ENCODE measurements at regions not wholly inside any gene's neighbourhood (a gene's known extent, or its start where the extent isn't known, plus 50 kb on each side); places are given as distances from the start of the nearest gene placed in this dataset.

GRCh38 chr4:20646287-20646686, 54.0 kb upstream of the PACRGL start:
- no peaks in the 10 kb centered on the region for H3K27me3 ChIP-seq (ENCODE audit: insufficient read depth)
- no peak overlapping the region for H3K4me3 Mint-ChIP-seq
- H3K4me1 Mint-ChIP-seq, result no peaks in the 10 kb centered on the region; the same call in 2 of the 3 replicates
- no peak for ATAC-seq
- no peak overlapping the region for H2AFZ ChIP-seq
- H3K27ac ChIP-seq (ENCODE audit: low read depth), result no peak overlapping the region
- no peaks in the 10 kb centered on the region for H3K27me3 Mint-ChIP-seq (ENCODE audit: insufficient read depth, low read depth, poor library complexity)
- no peaks in the 10 kb centered on the region for H3K4me1 ChIP-seq (ENCODE audit: insufficient read depth)
- H3F3A ChIP-seq (replicated peaks; ENCODE audit: low read depth), result no peaks in the 10 kb centered on the region
- H3K36me3 ChIP-seq (ENCODE audit: insufficient read depth), result no peaks in the 10 kb centered on the region
- H3K36me3 Mint-ChIP-seq (ENCODE audit: low read depth), result no peaks in the 10 kb centered on the region; the same call in 2 of the 3 replicates
- no peak for DNase-seq (ENCODE audit: low spot score)
- H3K79me2 ChIP-seq (replicated peaks; ENCODE audit: insufficient read depth), result no peaks in the 10 kb centered on the region
- H3K9me3 Mint-ChIP-seq, result no peaks in the 10 kb centered on the region; the same call in 1 of the 3 replicates
- TF ChIP-seq, protein P1, sequence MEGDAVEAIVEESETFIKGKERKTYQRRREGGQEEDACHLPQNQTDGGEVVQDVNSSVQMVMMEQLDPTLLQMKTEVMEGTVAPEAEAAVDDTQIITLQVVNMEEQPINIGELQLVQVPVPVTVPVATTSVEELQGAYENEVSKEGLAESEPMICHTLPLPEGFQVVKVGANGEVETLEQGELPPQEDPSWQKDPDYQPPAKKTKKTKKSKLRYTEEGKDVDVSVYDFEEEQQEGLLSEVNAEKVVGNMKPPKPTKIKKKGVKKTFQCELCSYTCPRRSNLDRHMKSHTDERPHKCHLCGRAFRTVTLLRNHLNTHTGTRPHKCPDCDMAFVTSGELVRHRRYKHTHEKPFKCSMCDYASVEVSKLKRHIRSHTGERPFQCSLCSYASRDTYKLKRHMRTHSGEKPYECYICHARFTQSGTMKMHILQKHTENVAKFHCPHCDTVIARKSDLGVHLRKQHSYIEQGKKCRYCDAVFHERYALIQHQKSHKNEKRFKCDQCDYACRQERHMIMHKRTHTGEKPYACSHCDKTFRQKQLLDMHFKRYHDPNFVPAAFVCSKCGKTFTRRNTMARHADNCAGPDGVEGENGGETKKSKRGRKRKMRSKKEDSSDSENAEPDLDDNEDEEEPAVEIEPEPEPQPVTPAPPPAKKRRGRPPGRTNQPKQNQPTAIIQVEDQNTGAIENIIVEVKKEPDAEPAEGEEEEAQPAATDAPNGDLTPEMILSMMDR (conservative IDR thresholded peaks at IDR 0.05; ENCODE audit: low read depth in 2 of 2), result no peak
- TF ChIP-seq REST (IDR thresholded peaks at IDR 0.05; ENCODE audit: unreplicated experiment), result no peak
- no peak for TF ChIP-seq ZNF114 (CRISPR knock-in tag; IDR thresholded peaks at IDR 0.05)
- TF ChIP-seq, protein P2, sequence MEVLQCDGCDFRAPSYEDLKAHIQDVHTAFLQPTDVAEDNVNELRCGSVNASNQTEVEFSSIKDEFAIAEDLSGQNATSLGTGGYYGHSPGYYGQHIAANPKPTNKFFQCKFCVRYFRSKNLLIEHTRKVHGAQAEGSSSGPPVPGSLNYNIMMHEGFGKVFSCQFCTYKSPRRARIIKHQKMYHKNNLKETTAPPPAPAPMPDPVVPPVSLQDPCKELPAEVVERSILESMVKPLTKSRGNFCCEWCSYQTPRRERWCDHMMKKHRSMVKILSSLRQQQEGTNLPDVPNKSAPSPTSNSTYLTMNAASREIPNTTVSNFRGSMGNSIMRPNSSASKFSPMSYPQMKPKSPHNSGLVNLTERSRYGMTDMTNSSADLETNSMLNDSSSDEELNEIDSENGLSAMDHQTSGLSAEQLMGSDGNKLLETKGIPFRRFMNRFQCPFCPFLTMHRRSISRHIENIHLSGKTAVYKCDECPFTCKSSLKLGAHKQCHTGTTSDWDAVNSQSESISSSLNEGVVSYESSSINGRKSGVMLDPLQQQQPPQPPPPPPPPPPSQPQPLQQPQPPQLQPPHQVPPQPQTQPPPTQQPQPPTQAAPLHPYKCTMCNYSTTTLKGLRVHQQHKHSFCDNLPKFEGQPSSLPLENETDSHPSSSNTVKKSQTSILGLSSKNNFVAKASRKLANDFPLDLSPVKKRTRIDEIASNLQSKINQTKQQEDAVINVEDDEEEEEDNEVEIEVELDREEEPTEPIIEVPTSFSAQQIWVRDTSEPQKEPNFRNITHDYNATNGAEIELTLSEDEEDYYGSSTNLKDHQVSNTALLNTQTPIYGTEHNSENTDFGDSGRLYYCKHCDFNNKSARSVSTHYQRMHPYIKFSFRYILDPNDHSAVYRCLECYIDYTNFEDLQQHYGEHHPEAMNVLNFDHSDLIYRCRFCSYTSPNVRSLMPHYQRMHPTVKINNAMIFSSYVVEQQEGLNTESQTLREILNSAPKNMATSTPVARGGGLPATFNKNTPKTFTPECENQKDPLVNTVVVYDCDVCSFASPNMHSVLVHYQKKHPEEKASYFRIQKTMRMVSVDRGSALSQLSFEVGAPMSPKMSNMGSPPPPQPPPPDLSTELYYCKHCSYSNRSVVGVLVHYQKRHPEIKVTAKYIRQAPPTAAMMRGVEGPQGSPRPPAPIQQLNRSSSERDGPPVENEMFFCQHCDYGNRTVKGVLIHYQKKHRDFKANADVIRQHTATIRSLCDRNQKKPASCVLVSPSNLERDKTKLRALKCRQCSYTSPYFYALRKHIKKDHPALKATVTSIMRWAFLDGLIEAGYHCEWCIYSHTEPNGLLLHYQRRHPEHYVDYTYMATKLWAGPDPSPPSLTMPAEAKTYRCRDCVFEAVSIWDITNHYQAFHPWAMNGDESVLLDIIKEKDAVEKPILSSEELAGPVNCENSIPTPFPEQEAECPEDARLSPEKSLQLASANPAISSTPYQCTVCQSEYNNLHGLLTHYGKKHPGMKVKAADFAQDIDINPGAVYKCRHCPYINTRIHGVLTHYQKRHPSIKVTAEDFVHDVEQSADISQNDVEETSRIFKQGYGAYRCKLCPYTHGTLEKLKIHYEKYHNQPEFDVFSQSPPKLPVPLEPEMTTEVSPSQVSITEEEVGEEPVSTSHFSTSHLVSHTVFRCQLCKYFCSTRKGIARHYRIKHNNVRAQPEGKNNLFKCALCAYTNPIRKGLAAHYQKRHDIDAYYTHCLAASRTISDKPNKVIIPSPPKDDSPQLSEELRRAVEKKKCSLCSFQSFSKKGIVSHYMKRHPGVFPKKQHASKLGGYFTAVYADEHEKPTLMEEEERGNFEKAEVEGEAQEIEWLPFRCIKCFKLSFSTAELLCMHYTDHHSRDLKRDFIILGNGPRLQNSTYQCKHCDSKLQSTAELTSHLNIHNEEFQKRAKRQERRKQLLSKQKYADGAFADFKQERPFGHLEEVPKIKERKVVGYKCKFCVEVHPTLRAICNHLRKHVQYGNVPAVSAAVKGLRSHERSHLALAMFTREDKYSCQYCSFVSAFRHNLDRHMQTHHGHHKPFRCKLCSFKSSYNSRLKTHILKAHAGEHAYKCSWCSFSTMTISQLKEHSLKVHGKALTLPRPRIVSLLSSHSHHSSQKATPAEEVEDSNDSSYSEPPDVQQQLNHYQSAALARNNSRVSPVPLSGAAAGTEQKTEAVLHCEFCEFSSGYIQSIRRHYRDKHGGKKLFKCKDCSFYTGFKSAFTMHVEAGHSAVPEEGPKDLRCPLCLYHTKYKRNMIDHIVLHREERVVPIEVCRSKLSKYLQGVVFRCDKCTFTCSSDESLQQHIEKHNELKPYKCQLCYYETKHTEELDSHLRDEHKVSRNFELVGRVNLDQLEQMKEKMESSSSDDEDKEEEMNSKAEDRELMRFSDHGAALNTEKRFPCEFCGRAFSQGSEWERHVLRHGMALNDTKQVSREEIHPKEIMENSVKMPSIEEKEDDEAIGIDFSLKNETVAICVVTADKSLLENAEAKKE (CRISPR knock-in tag; IDR thresholded peaks at IDR 0.05), result no peak
- no peak for TF ChIP-seq ZNF331 (CRISPR knock-in tag; IDR thresholded peaks at IDR 0.05; ENCODE audit: low read depth)
- no peak for TF ChIP-seq ETS1 (IDR thresholded peaks at IDR 0.05)
- TF ChIP-seq STAT1 (IDR thresholded peaks at IDR 0.05; ENCODE audit: unreplicated experiment), result no peak
- no peak for TF ChIP-seq EZH2phosphoT487 (IDR thresholded peaks at IDR 0.05; ENCODE audit: unreplicated experiment)
- TF ChIP-seq JUNB (IDR thresholded peaks at IDR 0.05; ENCODE audit: unreplicated experiment), result no peak
- TF ChIP-seq EZH2 (IDR thresholded peaks at IDR 0.05; ENCODE audit: low read depth, unreplicated experiment), result no peak
- TF ChIP-seq POLR2AphosphoS5 (IDR thresholded peaks at IDR 0.05; ENCODE audit: low read depth), result no peak
- H3K9me2 ChIP-seq (ENCODE audit: insufficient read depth), result peaks cover 17% of the 10 kb centered on the region; the same call in 1 of the 2 replicates
- no peak overlapping the region for H3K4me2 ChIP-seq
- H3K4me3 ChIP-seq, result no peak overlapping the region
- no peaks in the 10 kb centered on the region for H4K20me1 ChIP-seq (replicated peaks; ENCODE audit: insufficient read depth)
- H3K27ac Mint-ChIP-seq, result no peak overlapping the region

All from GM23338 (cell line).